ENCODE measurements at regions not wholly inside any gene's neighbourhood (a gene's known extent, or its start where the extent isn't known, plus 50 kb on each side); places are given as distances from the start of the nearest gene placed in this dataset.

DNA sequence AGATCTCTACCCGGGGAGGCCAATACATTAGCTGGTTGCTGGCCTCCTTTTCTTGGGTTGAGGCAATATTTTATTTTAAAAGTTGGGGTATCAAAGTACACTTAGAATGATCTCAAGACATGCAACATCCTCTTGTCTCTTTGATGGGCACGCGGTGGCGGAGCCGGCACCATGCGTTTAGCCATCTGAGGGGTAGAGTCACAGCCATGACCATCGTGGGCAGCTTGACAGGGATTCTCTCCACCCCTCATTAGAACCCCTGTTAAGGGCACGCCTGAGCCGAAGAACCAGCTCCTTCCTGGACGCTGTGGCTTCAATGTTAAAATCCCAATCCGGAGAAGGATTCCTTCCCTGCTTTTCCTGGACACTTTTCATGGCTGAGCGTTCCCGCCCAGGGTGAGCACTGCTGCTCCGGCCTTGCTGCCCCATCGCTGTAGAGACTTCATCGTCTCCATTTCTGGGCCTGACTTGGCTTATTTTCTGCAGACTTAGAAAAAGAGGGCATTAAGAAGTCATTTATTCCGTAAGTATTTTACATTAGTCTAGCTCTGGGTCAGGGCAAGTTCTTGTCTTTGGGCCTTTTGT lies 142.7 kb upstream of the CDH4 start:
- ChIA-PET CTCF (no interaction called here), POLR2A (no interaction called here)
- DNase-seq (ENCODE audit: low read depth, low spot score) = no peak
- Histone ChIP-seq H3K4me3 (ENCODE audit: low read depth, low read length) (no peak overlapping the region), H3K27ac (ENCODE audit: low read depth, low read length) (no peak overlapping the region), H3K9me3 (ENCODE audit: control insufficient read depth, insufficient read depth, low read length) (no peaks in the 10 kb centered on the region; the same call in 1 of the 2 replicates), H3K27me3 (ENCODE audit: control insufficient read depth, insufficient read depth, low read length) (peaks cover 13% of the 10 kb centered on the region)
- TF ChIP-seq, protein P1, sequence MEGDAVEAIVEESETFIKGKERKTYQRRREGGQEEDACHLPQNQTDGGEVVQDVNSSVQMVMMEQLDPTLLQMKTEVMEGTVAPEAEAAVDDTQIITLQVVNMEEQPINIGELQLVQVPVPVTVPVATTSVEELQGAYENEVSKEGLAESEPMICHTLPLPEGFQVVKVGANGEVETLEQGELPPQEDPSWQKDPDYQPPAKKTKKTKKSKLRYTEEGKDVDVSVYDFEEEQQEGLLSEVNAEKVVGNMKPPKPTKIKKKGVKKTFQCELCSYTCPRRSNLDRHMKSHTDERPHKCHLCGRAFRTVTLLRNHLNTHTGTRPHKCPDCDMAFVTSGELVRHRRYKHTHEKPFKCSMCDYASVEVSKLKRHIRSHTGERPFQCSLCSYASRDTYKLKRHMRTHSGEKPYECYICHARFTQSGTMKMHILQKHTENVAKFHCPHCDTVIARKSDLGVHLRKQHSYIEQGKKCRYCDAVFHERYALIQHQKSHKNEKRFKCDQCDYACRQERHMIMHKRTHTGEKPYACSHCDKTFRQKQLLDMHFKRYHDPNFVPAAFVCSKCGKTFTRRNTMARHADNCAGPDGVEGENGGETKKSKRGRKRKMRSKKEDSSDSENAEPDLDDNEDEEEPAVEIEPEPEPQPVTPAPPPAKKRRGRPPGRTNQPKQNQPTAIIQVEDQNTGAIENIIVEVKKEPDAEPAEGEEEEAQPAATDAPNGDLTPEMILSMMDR (IDR thresholded peaks at IDR 0.05; ENCODE audit: low read depth, low read length) = no peak

DNA sequence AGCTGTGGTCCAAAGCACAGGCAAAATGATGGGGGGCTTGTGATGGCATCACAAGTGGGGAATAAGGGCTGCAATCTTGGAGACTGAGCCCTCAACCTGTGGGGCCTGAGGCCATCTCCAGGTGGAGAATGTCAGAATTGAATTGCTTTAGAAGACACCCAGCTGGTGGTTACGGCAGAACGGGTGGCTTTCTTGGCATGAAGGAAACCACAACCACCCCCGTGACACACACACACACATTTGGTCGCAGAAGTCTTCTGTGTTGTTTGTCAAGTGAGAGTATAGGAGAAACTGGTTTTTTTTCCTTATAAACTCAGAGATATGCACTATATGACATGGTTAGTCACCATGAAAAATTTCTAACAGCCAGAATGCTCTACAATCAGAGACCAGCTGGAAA lies 139.5 kb upstream of the CDH4 start:
- Histone ChIP-seq H3K27me3 (ENCODE audit: control insufficient read depth, insufficient read depth, low read length) (peaks cover 7% of the 10 kb centered on the region), H3K27ac (ENCODE audit: low read depth, low read length) (no peak overlapping the region), H3K4me3 (ENCODE audit: low read depth, low read length) (no peak overlapping the region), H3K9me3 (ENCODE audit: control insufficient read depth, insufficient read depth, low read length) (no peaks in the 10 kb centered on the region; the same call in 1 of the 2 replicates)
- DNase-seq (ENCODE audit: low read depth, low spot score) = no peak
- ChIA-PET CTCF (interaction anchor here (1.0 kb wide), 1 partner anchor 117 kb away, joined by 4 read pairs; no protein-coding TSS in a partner anchor), POLR2A (interaction anchor here (1.7 kb wide), 1 partner anchor 74 kb away, joined by 6 read pairs; no protein-coding TSS in a partner anchor)
- TF ChIP-seq, protein P1 (IDR thresholded peaks at IDR 0.05; ENCODE audit: low read depth, low read length) = no peak

DNA sequence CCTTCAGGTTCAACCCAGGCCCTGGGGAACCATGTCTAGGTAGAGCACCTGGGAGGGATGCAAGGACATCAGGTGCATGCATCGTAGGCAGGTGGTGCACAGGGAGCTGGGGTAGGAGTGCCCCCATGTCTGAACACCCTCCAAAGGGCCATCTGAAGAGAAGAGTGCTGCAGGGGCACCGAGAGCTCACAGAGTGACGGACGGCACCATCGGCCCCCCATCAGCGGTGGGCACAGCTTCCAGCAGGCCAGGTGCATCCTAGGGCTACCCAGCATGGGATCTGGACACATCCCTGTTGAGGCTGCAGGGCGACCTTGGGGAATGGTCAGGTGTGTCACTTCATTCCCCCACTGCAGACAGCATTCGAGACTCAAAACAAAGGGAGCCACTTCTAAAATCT lies 138.3 kb upstream of the CDH4 start:
- POLR2A ChIA-PET = no interaction called here
- no peaks in the 10 kb centered on the region; the same call in 1 of the 2 replicates for H3K9me3 ChIP-seq (ENCODE audit: control insufficient read depth, insufficient read depth, low read length)
- peaks cover under 1% of the 10 kb centered on the region for H3K27me3 ChIP-seq (ENCODE audit: control insufficient read depth, insufficient read depth, low read length)
- TF ChIP-seq, protein P1 (IDR thresholded peaks at IDR 0.05; ENCODE audit: low read depth, low read length) = no peak
- no peak for DNase-seq (ENCODE audit: low read depth, low spot score)
- H3K4me3 ChIP-seq (ENCODE audit: low read depth, low read length) = no peak overlapping the region
- H3K27ac ChIP-seq (ENCODE audit: low read depth, low read length) = no peak overlapping the region
- CTCF ChIA-PET = interaction anchor here (1.0 kb wide), 1 partner anchor 115 kb away, joined by 4 read pairs; no protein-coding TSS in a partner anchor

DNA sequence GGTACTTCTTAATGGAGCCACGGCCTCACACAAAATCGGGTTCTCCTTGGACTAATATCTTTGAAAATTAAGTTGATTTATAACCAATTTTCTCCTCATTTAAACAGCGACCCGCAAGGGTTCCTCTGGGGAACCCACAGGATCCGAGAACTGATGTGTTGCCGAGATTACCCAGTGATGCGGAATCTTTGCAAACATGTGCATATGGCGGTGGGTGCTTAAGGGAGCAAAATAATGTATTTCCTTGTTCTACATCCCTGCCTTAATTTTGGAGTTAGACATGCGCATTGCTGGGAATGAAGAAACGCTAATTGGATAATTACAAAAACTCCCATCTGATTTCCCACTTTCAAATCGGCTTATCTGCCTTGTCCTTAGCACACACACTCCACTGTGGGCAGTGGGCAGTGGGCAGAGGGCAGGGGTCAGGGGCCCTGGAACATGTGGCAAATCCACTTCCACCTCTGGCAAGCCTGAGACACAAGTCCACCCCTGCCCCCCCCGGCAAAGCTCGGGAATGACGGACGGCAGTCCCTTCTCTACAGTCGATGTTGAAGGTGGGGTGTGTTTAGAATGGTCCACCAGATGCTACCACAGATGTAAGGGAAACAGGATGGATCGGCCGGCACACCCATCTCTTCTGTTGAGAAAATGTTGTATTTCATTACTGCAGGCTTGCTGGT lies 137.4 kb upstream of the CDH4 start:
- H3K4me3 ChIP-seq (ENCODE audit: low read depth, low read length) = no peak overlapping the region
- ChIA-PET POLR2A (no interaction called here), CTCF (interaction anchor here (1.2 kb wide), 1 partner anchor 904 kb away, joined by 3 read pairs; no protein-coding TSS in a partner anchor)
- H3K27ac ChIP-seq (ENCODE audit: low read depth, low read length) = no peak overlapping the region
- no peak for DNase-seq (ENCODE audit: low read depth, low spot score)
- no peaks in the 10 kb centered on the region; the same call in 1 of the 2 replicates for H3K9me3 ChIP-seq (ENCODE audit: control insufficient read depth, insufficient read depth, low read length)
- no peaks in the 10 kb centered on the region for H3K27me3 ChIP-seq (ENCODE audit: control insufficient read depth, insufficient read depth, low read length)
- TF ChIP-seq, protein P1 (IDR thresholded peaks at IDR 0.05; ENCODE audit: low read depth, low read length) = no peak

Data from AG04450 (cell line).